ENCODE measurements at regions not wholly inside any gene's neighbourhood (a gene's known extent, or its start where the extent isn't known, plus 50 kb on each side); places are given as distances from the start of the nearest gene placed in this dataset.

GRCh38 chr2:238696331-238696730 lies 151.6 kb upstream of the TWIST2 start:
- 47% methylated on average over 4 of the region's 4 CpGs for WGBS (ENCODE audit: low lambda C conversion rate)
- Histone ChIP-seq H3K79me2 (ENCODE audit: insufficient read depth) (no peaks in the 10 kb centered on the region), H4K20me1 (ENCODE audit: insufficient read depth) (no peaks in the 10 kb centered on the region), H2AFZ (ENCODE audit: low read depth) (no peak overlapping the region), H3K4me1 (ENCODE audit: control insufficient read depth in 1 of 2, insufficient read depth in 2 of 2, low read depth in 1 of 2, low read length in 1 of 2) (no peaks in the 10 kb centered on the region), H3K9me3 (no peaks in the 10 kb centered on the region), H3K4me3 (ENCODE audit: low read depth in 2 of 2, low read length in 1 of 2) (no peak overlapping the region), H3K9me2 (no peaks in the 10 kb centered on the region), H3K9ac (no peak overlapping the region), H3F3A (replicated peaks; ENCODE audit: insufficient read depth) (no peaks in the 10 kb centered on the region), H3K27ac (ENCODE audit: low read depth in 2 of 2, low read length in 1 of 2) (no peak overlapping the region), H3K27me3 (ENCODE audit: insufficient read depth) (no peaks in the 10 kb centered on the region; the same call in 1 of the 2 replicates), H3K36me3 (replicated peaks in 1 of 2; ENCODE audit: control insufficient read depth in 1 of 2, insufficient read depth in 2 of 2, low read length in 1 of 2) (no peaks in the 10 kb centered on the region), H3K4me2 (no peak overlapping the region)
- TF ChIP-seq REST (IDR thresholded peaks at IDR 0.05; ENCODE audit: low read depth, low read length) (no peak), CHD2 (IDR thresholded peaks at IDR 0.05; ENCODE audit: low read length, partially characterized antibody) (no peak), CTCF (IDR thresholded peaks at IDR 0.05) (no peak), EP300 (IDR thresholded peaks at IDR 0.05; ENCODE audit: borderline replicate concordance in 1 of 2, low read depth in 1 of 2, low read length in 1 of 2) (no peak), EZH2phosphoT487 (IDR thresholded peaks at IDR 0.05; ENCODE audit: borderline replicate concordance, low read depth) (no peak), SMC3 (IDR thresholded peaks at IDR 0.05; ENCODE audit: low read depth, low read length) (no peak), GABPA (IDR thresholded peaks at IDR 0.05; ENCODE audit: low read depth) (no peak), JUND (IDR thresholded peaks at IDR 0.05) (no peak), RAD21 (IDR thresholded peaks at IDR 0.05; ENCODE audit: low read length) (no peak), NFIC (IDR thresholded peaks at IDR 0.05; ENCODE audit: borderline replicate concordance) (no peak), TCF12 (IDR thresholded peaks at IDR 0.05) (no peak), POLR2AphosphoS5 (IDR thresholded peaks at IDR 0.05; ENCODE audit: low read depth, low read length) (no peak), ZBTB33 (IDR thresholded peaks at IDR 0.05; ENCODE audit: borderline replicate concordance, low read depth) (no peak), FOXM1 (IDR thresholded peaks at IDR 0.05; ENCODE audit: low read depth) (no peak)
- CTCF ChIA-PET, result interaction anchor here (1.4 kb wide), 1 partner anchor 24 kb away, joined by 3 read pairs; no protein-coding TSS in a partner anchor
- DNase-seq, result no peak
- POLR2A ChIA-PET, result no interaction called here

All from SK-N-SH (cell line).